Myocyte (in vitro differentiated cells): ENCODE measurements at regions not wholly inside any gene's neighbourhood (a gene's known extent, or its start where the extent isn't known, plus 50 kb on each side); places are given as distances from the start of the nearest gene placed in this dataset.

ENCODE experiments used
- DNase-seq: peaks from one replicate; pipeline ENCODE4 v3.0.0-alpha.2; 2012; ENCODE audit warnings: low read depth

GRCh38 chr2:51213826-51214225 is 181.9 kb upstream of the NRXN1 start:
- no peak for DNase-seq

GRCh38 chr2:51212374-51212773 is 180.4 kb upstream of the NRXN1 start:
- DNase-seq: no peak

- DNase-seq: no peak
These were observed 176.6 kb upstream of the NRXN1 start for GRCh38 chr2:51208521-51208920.

- no peak for DNase-seq
These were observed 169.4 kb upstream of the NRXN1 start for GRCh38 chr2:51201295-51201694.

GRCh38 chr2:51194656-51195055 is 162.7 kb upstream of the NRXN1 start:
- no peak for DNase-seq

- DNase-seq: no peak
These were observed 138.3 kb upstream of the NRXN1 start for GRCh38 chr2:51170273-51170672.

GRCh38 chr2:51165534-51166260 is 133.8 kb upstream of the NRXN1 start:
- peak; percentile 18 for DNase-seq

- no peak for DNase-seq
These were observed 126.3 kb upstream of the NRXN1 start for GRCh38 chr2:51158251-51158650.

GRCh38 chr2:51153236-51153635 is 121.3 kb upstream of the NRXN1 start:
- no peak for DNase-seq

GRCh38 chr2:51151490-51152140 is 119.7 kb upstream of the NRXN1 start:
- no peak for DNase-seq

GRCh38 chr2:51149725-51150124 is 117.8 kb upstream of the NRXN1 start:
- DNase-seq: no peak

GRCh38 chr2:51145761-51146160 is 113.8 kb upstream of the NRXN1 start:
- DNase-seq: no peak

GRCh38 chr2:51120754-51121280 is 88.9 kb upstream of the NRXN1 start:
- DNase-seq: no peak

- no peak for DNase-seq
These were observed 79.6 kb upstream of the NRXN1 start for GRCh38 chr2:51111532-51111931.

- no peak for DNase-seq
These were observed 76.9 kb upstream of the NRXN1 start for GRCh38 chr2:51108794-51109193.

- DNase-seq: no peak
These were observed 75.9 kb upstream of the NRXN1 start for GRCh38 chr2:51107841-51108240.

- DNase-seq: no peak
These were observed 73.9 kb upstream of the NRXN1 start for GRCh38 chr2:51105811-51106210.

GRCh38 chr2:51103205-51103604 is 71.3 kb upstream of the NRXN1 start:
- DNase-seq: peak; percentile 86

- peak; percentile 3 for DNase-seq
These were observed 61.1 kb upstream of the NRXN1 start for GRCh38 chr2:51093016-51093415.

GRCh38 chr2:51085420-51086068 is 53.6 kb upstream of the NRXN1 start:
- no peak for DNase-seq

- DNase-seq: no peak
These were observed 52.8 kb upstream of the NRXN1 start for GRCh38 chr2:51084750-51085149.
